22Rv1 (cell line): ENCODE measurements at regions not wholly inside any gene's neighbourhood (a gene's known extent, or its start where the extent isn't known, plus 50 kb on each side); places are given as distances from the start of the nearest gene placed in this dataset.
A peak's percentile ranks its signal among the peaks of the same experiment; 100 is the strongest.

Experiments
- H3K27ac ChIP-seq: fragments of 450-650 bp; 2 replicates; pipeline ENCODE4 v1.5.1; 2017
- CTCF ChIP-seq: fragments of 450-650 bp; IDR thresholded peaks from 2 replicates; pipeline ENCODE4 v1.5.1; 2017; ENCODE audit warnings: mild to moderate bottlenecking
- ZFX ChIP-seq: fragments of 450-650 bp; IDR thresholded peaks from 2 replicates; pipeline ENCODE4 v1.6.1; 2017; ENCODE audit warnings: antibody characterized with exemption, borderline replicate concordance

GRCh38 chr2:13193900-13194299 lies 477.2 kb downstream of the TRIB2 start:
- TF ChIP-seq CTCF (peak; percentile 67), ZFX (no peak)
- H3K27ac ChIP-seq: no peak overlapping the region

GRCh38 chr2:13195270-13195669 lies 478.5 kb downstream of the TRIB2 start:
- no peak overlapping the region for H3K27ac ChIP-seq
- no peak for TF ChIP-seq ZFX

GRCh38 chr2:13197248-13197647 lies 480.5 kb downstream of the TRIB2 start:
- TF ChIP-seq CTCF (no peak), ZFX (no peak)

GRCh38 chr2:13201924-13202323 lies 485.2 kb downstream of the TRIB2 start:
- H3K27ac ChIP-seq: no peak overlapping the region
- TF ChIP-seq CTCF (peak; percentile 64), ZFX (no peak)

More at GRCh38 chr2:13197248-13197647, 480.5 kb downstream of the TRIB2 start:
- no peak overlapping the region for H3K27ac ChIP-seq

- H3K27ac ChIP-seq: no peak overlapping the region
- no peak for TF ChIP-seq ZFX
- no peak for TF ChIP-seq CTCF
Observed at GRCh38 chr2:13212115-13212514, 495.4 kb downstream of the TRIB2 start.

GRCh38 chr2:13218205-13218604 lies 501.5 kb downstream of the TRIB2 start:
- no peak for TF ChIP-seq CTCF
- no peak for TF ChIP-seq ZFX
- H3K27ac ChIP-seq: no peak overlapping the region

- TF ChIP-seq CTCF (no peak), ZFX (no peak)
- H3K27ac ChIP-seq: no peak overlapping the region
Observed at GRCh38 chr2:13227578-13227977, 510.8 kb downstream of the TRIB2 start.

GRCh38 chr2:13230221-13230620 lies 513.5 kb downstream of the TRIB2 start:
- TF ChIP-seq ZFX (no peak), CTCF (no peak)
- H3K27ac ChIP-seq: no peak overlapping the region
